A673 (cell line): ENCODE measurements at regions not wholly inside any gene's neighbourhood (a gene's known extent, or its start where the extent isn't known, plus 50 kb on each side); places are given as distances from the start of the nearest gene placed in this dataset.

ENCODE experiments used
- BruUV-seq: library from RNA; stranded (reverse); fragments of 400-500 nt; replicated peaks from 2 replicates; lab custom pipeline; 2021; lab: Mats Ljungman, UMichigan
- CTCF ChIA-PET: fragments of 300-600 bp; sonication (Branson Sonifier 250); formaldehyde crosslinking; loops from one replicate; lab custom pipeline; 2022; ENCODE audit warnings: antibody characterized with exemption; lab: Charles Lee
- POLR2A ChIA-PET: fragments of 300-600 bp; sonication (Branson Sonifier 250); formaldehyde crosslinking; loops from one replicate; lab custom pipeline; 2022; ENCODE audit warnings: antibody characterized with exemption; ENCODE audit not compliant: low non-redundant PET; lab: Charles Lee
- DNase-seq: peaks from one replicate; pipeline ENCODE4 v3.0.0-alpha.2; 2015; ENCODE audit warnings: low spot score
- H3K27ac ChIP-seq: fragments of 200-600 bp; sonication (generic); 2 replicates; pipeline ENCODE4 v1.5.1; 2016; ENCODE audit warnings: mixed run types, low read depth, mild to moderate bottlenecking, mixed read lengths, antibody characterized with exemption, low read length; ENCODE audit not compliant: poor library complexity, severe bottlenecking
- H3K27me3 ChIP-seq: fragments of 200-600 bp; sonication (generic); replicated peaks from 2 replicates; pipeline ENCODE4 v1.6.1; 2017; ENCODE audit warnings: mixed run types, low read depth, mild to moderate bottlenecking, mixed read lengths, antibody characterized with exemption, low read length; ENCODE audit not compliant: insufficient read depth, poor library complexity
- H3K36me3 ChIP-seq: fragments of 200-600 bp; sonication (generic); 2 replicates; pipeline ENCODE4 v1.6.1; 2016; ENCODE audit warnings: mixed run types, mild to moderate bottlenecking, mixed read lengths, antibody characterized with exemption, low read length; ENCODE audit not compliant: insufficient read depth, poor library complexity, severe bottlenecking
- H3K4me1 ChIP-seq: fragments of 200-600 bp; sonication (generic); 2 replicates; pipeline ENCODE4 v1.6.1; 2017; ENCODE audit warnings: mixed run types, mild to moderate bottlenecking, mixed read lengths, antibody characterized with exemption, low read length; ENCODE audit not compliant: insufficient read depth, poor library complexity, severe bottlenecking
- H3K4me3 ChIP-seq: fragments of 200-600 bp; sonication (generic); 2 replicates; pipeline ENCODE4 v1.5.1; 2016; ENCODE audit warnings: low read depth, mixed run types, mild to moderate bottlenecking, mixed read lengths, low read length; ENCODE audit not compliant: poor library complexity, severe bottlenecking
- H3K9me3 ChIP-seq: fragments of 200-600 bp; sonication (generic); 2 replicates; pipeline ENCODE4 v1.6.1; 2016; ENCODE audit warnings: mixed run types, low read depth, mild to moderate bottlenecking, mixed read lengths, antibody characterized with exemption, low read length; ENCODE audit not compliant: poor library complexity, severe bottlenecking
- EZH2 ChIP-seq: fragments of 200-600 bp; sonication (generic); IDR thresholded peaks from 2 replicates; pipeline ENCODE4 v1.6.1; 2017; ENCODE audit warnings: borderline replicate concordance, low read depth, mild to moderate bottlenecking, mixed read lengths, antibody characterized with exemption, low read length; ENCODE audit not compliant: poor library complexity, severe bottlenecking
- intact Hi-C: fragments of 100-400 bp; cut with micrococcal nuclease; formaldehyde crosslinking; loops from one replicate; pipeline ENCODE4 v1.10.0; 2022; ENCODE audit not compliant: unreplicated experiment
- TF ChIP-seq, protein P1 (sequence below): fragments of 300-800, 200-600 bp; sonication (generic); conservative IDR thresholded peaks from 2 replicates; pipeline ENCODE4 v1.5.1; 2017; ENCODE audit warnings: low read depth, mild to moderate bottlenecking, antibody characterized with exemption, low read length, moderate library complexity, mixed read lengths

DNA sequence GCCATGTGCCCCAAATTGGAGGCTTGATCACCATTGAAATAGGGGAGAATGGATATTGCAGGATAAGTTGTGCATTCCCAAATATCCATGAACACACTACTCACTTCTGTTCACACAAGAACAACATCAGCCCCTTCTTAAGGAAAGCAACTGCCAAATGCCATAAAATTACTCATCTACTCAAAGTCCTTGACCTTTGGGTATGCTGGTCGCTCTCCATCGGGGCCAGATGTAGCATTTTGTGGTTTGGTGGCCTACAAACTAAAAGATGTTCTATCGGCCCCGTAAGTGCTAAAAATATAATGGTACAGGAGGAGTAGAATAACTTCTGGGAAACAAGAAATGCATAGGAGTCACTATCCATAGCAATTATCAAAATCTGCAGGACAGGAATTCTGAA lies 362.6 kb downstream of the AEBP2 start:
- Histone ChIP-seq H3K27me3 (peaks cover 21% of the 10 kb centered on the region), H3K27ac (no peak overlapping the region), H3K36me3 (no peaks in the 10 kb centered on the region), H3K4me3 (no peak overlapping the region), H3K4me1 (peaks cover 11% of the 10 kb centered on the region), H3K9me3 (no peaks in the 10 kb centered on the region)
- CTCF ChIA-PET = no interaction called here
- intact Hi-C loops = no loop called here
- no peak for TF ChIP-seq EZH2
- TF ChIP-seq, protein P1, sequence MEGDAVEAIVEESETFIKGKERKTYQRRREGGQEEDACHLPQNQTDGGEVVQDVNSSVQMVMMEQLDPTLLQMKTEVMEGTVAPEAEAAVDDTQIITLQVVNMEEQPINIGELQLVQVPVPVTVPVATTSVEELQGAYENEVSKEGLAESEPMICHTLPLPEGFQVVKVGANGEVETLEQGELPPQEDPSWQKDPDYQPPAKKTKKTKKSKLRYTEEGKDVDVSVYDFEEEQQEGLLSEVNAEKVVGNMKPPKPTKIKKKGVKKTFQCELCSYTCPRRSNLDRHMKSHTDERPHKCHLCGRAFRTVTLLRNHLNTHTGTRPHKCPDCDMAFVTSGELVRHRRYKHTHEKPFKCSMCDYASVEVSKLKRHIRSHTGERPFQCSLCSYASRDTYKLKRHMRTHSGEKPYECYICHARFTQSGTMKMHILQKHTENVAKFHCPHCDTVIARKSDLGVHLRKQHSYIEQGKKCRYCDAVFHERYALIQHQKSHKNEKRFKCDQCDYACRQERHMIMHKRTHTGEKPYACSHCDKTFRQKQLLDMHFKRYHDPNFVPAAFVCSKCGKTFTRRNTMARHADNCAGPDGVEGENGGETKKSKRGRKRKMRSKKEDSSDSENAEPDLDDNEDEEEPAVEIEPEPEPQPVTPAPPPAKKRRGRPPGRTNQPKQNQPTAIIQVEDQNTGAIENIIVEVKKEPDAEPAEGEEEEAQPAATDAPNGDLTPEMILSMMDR = no peak
- POLR2A ChIA-PET = no interaction called here
- DNase-seq = no peak
- no TSS peak for BruUV-seq

DNA sequence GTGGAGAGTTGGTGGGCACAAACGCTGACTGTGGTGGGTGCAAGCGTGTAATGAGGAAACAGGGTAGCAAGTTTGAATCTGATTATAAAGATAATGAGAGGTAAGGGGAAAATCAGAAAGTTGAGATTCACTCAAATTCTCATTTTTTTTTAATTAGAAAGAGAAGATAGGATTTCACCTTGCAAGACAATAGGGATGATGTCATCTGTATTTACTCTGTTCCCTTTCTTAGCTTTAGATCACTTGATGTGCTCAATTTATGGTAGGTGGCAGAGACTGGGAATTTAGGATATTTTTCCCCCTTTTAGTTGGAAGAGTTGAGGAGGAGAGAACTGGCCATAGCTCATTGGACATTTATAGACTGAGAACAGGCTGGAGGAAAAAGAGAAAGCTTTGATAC lies 363.6 kb downstream of the AEBP2 start:
- H3K4me3 ChIP-seq = no peak overlapping the region
- peaks cover 26% of the 10 kb centered on the region for H3K27me3 ChIP-seq
- H3K36me3 ChIP-seq = no peaks in the 10 kb centered on the region
- intact Hi-C loops = no loop called here
- POLR2A ChIA-PET = no interaction called here
- BruUV-seq = no TSS peak
- H3K27ac ChIP-seq = no peak overlapping the region
- peaks cover 11% of the 10 kb centered on the region for H3K4me1 ChIP-seq
- no peak for DNase-seq
- CTCF ChIA-PET = no interaction called here
- no peak for TF ChIP-seq EZH2
- TF ChIP-seq, protein P1 = no peak
- H3K9me3 ChIP-seq = no peaks in the 10 kb centered on the region

DNA sequence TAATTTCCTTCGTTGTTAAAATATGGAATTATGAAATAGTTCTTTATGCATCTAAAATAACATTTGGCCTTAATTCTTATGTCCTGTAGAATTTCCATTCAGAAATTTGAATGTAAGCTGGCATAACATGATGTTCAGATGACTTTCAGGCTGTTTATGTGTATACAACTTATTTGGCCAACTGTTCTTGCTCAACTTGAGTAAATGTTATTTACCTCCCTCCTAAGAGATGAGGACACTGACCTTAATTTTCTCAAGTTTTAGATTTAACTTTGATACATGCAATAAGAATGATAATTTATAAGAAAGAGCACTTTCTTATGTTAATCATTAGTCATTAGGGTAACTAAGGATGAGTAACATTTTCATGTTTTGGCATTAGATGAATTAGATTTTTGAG lies 365.4 kb downstream of the AEBP2 start:
- H3K9me3 ChIP-seq = no peaks in the 10 kb centered on the region
- no peak overlapping the region for H3K4me3 ChIP-seq
- H3K36me3 ChIP-seq = no peaks in the 10 kb centered on the region
- intact Hi-C loops = no loop called here
- POLR2A ChIA-PET = no interaction called here
- H3K27ac ChIP-seq = no peak overlapping the region
- peaks cover 10% of the 10 kb centered on the region for H3K4me1 ChIP-seq
- TF ChIP-seq, protein P1 = no peak
- TF ChIP-seq EZH2 = no peak
- H3K27me3 ChIP-seq = peaks cover 26% of the 10 kb centered on the region
- CTCF ChIA-PET = no interaction called here
- no TSS peak for BruUV-seq
- DNase-seq = no peak
